ENCODE measurements at regions not wholly inside any gene's neighbourhood (a gene's known extent, or its start where the extent isn't known, plus 50 kb on each side); places are given as distances from the start of the nearest gene placed in this dataset.

DNA sequence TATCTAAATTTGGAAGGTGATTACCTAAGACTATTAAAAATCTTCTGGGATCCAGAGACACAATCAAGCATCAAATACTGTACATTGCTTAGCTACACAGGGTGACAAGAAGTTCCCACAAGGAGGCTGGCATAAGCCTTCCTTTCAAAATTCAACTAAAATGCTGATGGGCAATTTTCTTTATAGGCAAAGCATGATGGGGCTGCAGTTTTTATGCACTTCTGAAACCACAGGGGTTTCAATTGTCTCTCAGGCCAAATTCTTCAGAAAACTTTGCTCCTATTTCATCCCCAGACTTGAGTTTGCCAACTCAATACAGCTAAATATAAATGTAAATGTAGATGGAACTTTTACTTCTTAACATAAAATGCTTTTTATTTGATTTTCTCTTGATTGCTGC is 241.6 kb downstream of the ZPLD1 start:
- no peak overlapping the region for H3K27ac Mint-ChIP-seq
- H3K36me3 Mint-ChIP-seq (ENCODE audit: insufficient read depth in 1 of 3, low read depth in 3 of 3): no peaks in the 10 kb centered on the region
- Histone ChIP-seq H4K91ac (ENCODE audit: insufficient read length, low read depth, low read length) (no peak overlapping the region), H3K4me2 (ENCODE audit: insufficient read depth, insufficient read length, low read length) (no peak overlapping the region), H3K79me2 (ENCODE audit: insufficient read depth, low read length) (no peaks in the 10 kb centered on the region), H3K9ac (ENCODE audit: extremely low read depth, insufficient read length, low read length) (no peak overlapping the region), H3K79me1 (ENCODE audit: insufficient read depth, low read depth, low read length, poor library complexity, severe bottlenecking) (no peaks in the 10 kb centered on the region), H3K9me3 (ENCODE audit: control insufficient read depth, low read depth, low read length) (no peaks in the 10 kb centered on the region), H3K56ac (ENCODE audit: insufficient read length, low read depth, low read length) (no peak overlapping the region), H3K14ac (ENCODE audit: insufficient read depth, low read length) (no peak overlapping the region), H3K27ac (ENCODE audit: insufficient read length, low read depth, low read length) (no peak overlapping the region), H4K5ac (ENCODE audit: insufficient read length, low read depth, low read length) (no peak overlapping the region), H4K8ac (replicated peaks; ENCODE audit: insufficient read length, low read depth, low read length) (no peak overlapping the region), H3K23ac (ENCODE audit: insufficient read length, low read depth, low read length) (no peak overlapping the region), H2BK120ac (ENCODE audit: low read depth, low read length, poor library complexity, severe bottlenecking) (no peak overlapping the region), H2BK5ac (ENCODE audit: insufficient read length, low read length) (no peak overlapping the region), H2AFZ (ENCODE audit: low read length) (no peak overlapping the region), H3K4ac (ENCODE audit: low read depth, low read length) (no peak overlapping the region), H2AK5ac (ENCODE audit: insufficient read length, low read length) (no peak overlapping the region), H3K27me3 (ENCODE audit: insufficient read depth, low read length) (no peaks in the 10 kb centered on the region), H2BK15ac (ENCODE audit: low read depth, low read length) (no peak overlapping the region), H2BK20ac (ENCODE audit: low read depth, low read length, poor library complexity, severe bottlenecking) (no peak overlapping the region), H3K23me2 (ENCODE audit: insufficient read length, low read depth, low read length, poor library complexity, severe bottlenecking) (peaks cover 3% of the 10 kb centered on the region), H4K20me1 (ENCODE audit: control insufficient read depth, insufficient read depth, insufficient read length) (no peaks in the 10 kb centered on the region), H2BK12ac (ENCODE audit: insufficient read length, low read depth, low read length) (no peak overlapping the region), H3T11ph (ENCODE audit: low read length) (no peak overlapping the region), H3K18ac (ENCODE audit: insufficient read length, low read depth, low read length) (no peak overlapping the region), H3K4me1 (ENCODE audit: insufficient read depth, low read length) (no peaks in the 10 kb centered on the region; the same call in 1 of the 2 replicates)
- no peak overlapping the region for H3K4me3 Mint-ChIP-seq
- no peaks in the 10 kb centered on the region for H3K9me3 Mint-ChIP-seq
- H3K27me3 Mint-ChIP-seq (ENCODE audit: low read depth): no peaks in the 10 kb centered on the region
- DNase-seq: no peak
- H3K4me1 Mint-ChIP-seq: peaks cover 26 to 44% of the 10 kb centered on the region in 2 experiments
- TF ChIP-seq, protein P1, sequence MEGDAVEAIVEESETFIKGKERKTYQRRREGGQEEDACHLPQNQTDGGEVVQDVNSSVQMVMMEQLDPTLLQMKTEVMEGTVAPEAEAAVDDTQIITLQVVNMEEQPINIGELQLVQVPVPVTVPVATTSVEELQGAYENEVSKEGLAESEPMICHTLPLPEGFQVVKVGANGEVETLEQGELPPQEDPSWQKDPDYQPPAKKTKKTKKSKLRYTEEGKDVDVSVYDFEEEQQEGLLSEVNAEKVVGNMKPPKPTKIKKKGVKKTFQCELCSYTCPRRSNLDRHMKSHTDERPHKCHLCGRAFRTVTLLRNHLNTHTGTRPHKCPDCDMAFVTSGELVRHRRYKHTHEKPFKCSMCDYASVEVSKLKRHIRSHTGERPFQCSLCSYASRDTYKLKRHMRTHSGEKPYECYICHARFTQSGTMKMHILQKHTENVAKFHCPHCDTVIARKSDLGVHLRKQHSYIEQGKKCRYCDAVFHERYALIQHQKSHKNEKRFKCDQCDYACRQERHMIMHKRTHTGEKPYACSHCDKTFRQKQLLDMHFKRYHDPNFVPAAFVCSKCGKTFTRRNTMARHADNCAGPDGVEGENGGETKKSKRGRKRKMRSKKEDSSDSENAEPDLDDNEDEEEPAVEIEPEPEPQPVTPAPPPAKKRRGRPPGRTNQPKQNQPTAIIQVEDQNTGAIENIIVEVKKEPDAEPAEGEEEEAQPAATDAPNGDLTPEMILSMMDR (conservative IDR thresholded peaks at IDR 0.05): no peak
